GM21723 (cell line): ENCODE measurements at regions not wholly inside any gene's neighbourhood (a gene's known extent, or its start where the extent isn't known, plus 50 kb on each side); places are given as distances from the start of the nearest gene placed in this dataset.
A peak's percentile ranks its signal among the peaks of the same experiment; 100 is the strongest.

Source experiments
- ATAC-seq: cut with Tn5 transposase; IDR thresholded peaks from one replicate; pipeline ENCODE4 v1.9.1; 2021; ENCODE audit warnings: mild to moderate bottlenecking, moderate library complexity; ENCODE audit not compliant: unreplicated experiment

DNA sequence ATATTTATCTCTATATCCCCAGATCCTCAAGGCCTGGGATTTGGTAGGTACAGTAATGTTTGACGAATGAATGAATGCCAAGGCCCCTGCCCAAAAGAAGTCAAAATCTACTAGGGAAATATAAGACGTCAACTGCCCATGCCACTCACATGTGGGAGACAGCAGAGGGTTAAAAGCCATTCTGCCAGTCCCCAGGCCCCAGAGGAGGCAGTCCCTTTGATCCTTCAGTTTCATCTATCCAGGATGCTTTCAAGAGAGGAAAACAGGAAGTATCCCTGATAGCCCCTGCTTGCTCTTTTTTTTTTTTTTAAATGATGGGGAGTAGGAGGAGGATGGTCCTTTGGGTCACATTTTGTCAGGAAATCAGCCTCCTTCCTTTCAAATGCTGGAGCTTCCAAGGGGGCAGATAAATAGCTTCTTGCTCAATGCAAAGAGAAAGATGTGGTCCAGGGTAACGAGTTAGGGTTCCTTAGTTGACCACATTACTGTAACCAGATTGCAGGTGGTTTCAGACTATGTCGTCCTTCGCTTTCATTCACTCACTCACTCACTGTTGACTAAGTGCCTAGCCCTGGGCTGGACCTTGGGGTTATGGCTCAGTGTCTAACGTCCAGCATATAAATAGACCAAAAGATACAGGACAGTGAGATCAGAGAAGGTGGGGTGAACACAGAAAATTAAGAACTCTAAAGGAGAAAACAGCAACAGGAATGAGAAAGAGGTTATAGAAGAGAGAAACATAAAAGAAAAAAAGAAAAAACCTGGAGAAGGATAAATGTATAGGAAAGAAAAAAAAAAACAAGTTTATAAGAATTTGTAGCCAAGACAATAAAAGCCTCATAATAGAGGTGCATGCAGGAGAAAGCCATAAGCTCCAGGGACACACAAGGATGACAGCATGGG lies 64.6 kb upstream of the PIM1 start:
- no peak for ATAC-seq

DNA sequence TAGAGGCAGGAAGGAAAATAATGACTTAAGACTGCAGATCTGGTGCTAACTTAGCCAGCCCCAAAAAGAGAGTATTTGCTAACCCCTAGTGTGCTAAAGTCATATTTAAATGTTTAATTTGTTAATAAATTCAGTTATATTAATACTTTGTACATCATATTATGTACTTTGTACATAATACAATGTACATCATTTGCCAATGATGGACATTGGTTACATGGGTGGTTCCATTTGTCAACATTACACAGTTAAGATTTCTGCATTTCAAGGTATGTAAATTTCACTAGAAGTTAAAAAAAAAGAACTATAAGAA lies 63.9 kb upstream of the PIM1 start:
- no peak for ATAC-seq

- no peak for ATAC-seq
Measured at GRCh38 chr6:37106554-37106953, 63.4 kb upstream of the PIM1 start.

DNA sequence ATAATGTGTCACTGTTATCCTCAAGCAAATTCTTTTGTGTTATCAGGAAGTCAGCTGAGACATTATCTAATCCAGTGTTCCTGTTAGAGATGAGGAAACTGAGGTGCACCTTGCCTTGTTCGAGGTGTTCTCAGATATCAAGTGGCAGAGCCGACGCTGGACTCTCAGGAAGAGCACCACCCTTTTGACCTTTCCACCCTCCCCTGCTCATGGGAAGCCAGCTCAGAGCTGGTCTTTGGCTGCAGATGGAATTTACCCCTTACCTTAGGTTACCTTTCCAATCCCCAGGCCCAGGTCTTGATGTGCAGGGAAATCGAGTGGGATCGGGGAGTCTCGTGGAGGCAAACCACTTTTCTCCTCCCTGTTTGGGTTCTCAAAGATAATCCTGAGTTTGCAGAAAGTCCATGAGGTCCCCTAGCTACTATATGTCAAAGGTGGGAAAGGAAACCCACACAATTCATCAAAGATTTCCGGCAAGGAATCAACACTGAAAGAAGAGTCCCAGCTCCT lies 62.9 kb upstream of the PIM1 start:
- no peak for ATAC-seq

- ATAC-seq = no peak
Measured at GRCh38 chr6:37109714-37110499, 60.0 kb upstream of the PIM1 start.

- peak; percentile 60 for ATAC-seq
Measured at GRCh38 chr6:37110500-37111461, 59.2 kb upstream of the PIM1 start.

DNA sequence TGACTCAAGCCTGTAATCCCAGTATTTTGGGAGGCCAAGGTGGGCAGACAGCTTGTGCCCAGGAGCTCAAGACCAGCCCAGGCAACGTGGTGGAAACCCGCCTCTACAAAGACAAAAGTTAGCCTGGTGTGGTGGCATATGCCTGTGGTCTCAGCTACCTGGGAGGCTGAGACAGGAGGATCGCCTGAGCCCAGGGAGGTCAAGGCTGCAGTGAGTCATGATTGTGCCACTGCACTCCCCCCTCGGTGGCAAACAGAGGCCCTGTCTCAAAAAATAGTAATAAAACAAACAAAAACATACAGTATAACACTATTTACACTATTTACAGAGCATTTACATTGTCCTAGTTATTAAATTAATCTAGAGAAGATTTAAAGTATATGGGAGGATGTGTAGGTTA lies 56.0 kb upstream of the PIM1 start:
- no peak for ATAC-seq

DNA sequence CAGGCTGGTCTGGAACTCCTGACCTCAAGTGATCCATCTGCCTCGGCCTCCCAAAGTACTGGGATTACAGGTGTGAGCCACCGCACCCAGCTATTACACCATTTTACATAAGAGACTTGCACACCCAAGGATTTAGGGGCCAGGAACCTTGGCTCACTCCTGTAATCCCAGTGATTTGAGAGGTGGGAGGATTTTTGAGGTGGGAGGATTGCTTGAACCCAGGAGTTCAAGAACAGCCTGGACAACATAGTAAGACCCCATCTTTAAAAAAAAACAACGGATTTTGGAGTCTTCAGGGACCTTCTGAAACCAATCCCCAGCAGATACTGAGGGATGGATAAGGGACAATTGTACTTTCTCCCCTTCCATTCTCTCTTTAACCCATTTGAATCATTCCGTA lies 55.3 kb upstream of the PIM1 start:
- ATAC-seq = no peak

- no peak for ATAC-seq
Measured at GRCh38 chr6:37115236-37115895, 54.6 kb upstream of the PIM1 start.

DNA sequence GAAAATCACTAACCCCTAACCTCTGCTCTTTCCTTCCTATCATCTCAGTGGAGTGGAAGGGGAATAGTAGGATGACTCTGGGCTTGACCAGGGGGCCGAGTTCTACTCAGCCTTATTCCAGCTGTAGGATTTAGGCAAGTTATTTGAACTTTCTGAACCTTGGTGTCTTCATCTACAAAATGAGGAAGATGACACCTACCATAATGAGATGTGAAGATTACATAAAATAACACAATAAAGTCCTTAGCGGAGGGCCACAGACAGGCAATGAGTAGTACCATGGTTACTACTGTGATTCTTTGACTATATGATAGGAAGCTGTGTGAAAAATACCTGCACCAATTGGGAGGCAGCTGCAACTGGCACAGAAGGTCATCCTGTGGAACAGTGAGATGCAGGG lies 53.6 kb upstream of the PIM1 start:
- ATAC-seq = no peak

- ATAC-seq = no peak
Measured at GRCh38 chr6:37119387-37119886, 50.5 kb upstream of the PIM1 start.
